ENCODE measurements at regions not wholly inside any gene's neighbourhood (a gene's known extent, or its start where the extent isn't known, plus 50 kb on each side); places are given as distances from the start of the nearest gene placed in this dataset.
"Not testable (repeated sequence)": the region's sequence is repeated elsewhere in the genome, so short reads cannot be mapped to it uniquely, and the experiment has no call there.

DNA sequence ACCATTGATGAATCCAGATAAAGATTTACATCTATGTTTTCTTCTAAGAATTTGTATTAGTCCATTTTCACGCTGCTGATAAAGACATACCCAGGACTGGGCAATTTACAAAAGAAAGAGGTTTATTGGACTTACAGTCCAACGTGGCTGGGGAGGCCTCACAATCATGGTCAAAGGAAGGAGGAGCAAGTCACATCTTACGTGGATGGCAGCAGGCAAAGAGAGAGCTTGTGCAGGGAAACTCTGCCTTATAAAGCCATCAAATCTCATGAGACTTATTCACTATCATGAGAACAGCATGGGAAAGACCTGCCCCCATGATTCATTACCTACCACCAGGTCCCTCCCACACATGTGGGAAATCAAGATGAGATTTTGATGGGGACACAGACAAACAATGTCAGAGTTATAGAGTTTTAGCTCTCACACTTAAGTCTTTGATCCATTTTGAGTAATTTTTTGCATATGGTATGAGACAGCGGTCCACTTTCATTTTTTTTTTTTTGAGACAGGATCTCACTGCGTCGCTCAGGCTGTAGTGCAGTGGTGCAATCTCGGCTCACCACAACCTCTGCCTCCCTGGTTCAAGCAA is 53.5 kb upstream of the JADE2 start:
- not testable (repeated sequence) for DNase-seq (ENCODE audit: low read depth in 2 of 2)

DNA sequence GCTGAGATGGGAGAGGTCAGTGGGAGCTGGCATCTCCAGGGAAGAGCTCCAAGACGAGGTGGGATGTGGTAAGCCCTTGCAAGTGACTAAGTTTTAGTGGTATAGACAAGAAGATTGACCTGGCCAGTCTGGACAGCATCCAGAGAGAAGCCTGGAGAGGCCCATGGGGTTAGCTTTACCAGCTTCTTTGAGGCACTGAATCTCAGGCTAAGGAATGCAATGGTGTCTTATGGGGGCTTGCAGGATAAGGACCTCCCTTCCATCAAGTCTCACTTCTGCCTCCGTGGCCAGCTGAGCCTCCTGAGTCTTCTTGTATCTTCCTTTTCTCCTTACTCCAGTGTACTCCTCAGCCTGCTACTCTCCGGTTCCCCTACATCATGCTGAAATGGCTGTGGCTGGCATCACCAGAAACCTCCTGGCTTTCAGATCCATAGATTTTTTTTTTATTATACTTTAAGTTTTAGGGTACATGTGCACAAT is 56.5 kb upstream of the JADE2 start:
- no peak for DNase-seq (ENCODE audit: low read depth in 2 of 2)

DNA sequence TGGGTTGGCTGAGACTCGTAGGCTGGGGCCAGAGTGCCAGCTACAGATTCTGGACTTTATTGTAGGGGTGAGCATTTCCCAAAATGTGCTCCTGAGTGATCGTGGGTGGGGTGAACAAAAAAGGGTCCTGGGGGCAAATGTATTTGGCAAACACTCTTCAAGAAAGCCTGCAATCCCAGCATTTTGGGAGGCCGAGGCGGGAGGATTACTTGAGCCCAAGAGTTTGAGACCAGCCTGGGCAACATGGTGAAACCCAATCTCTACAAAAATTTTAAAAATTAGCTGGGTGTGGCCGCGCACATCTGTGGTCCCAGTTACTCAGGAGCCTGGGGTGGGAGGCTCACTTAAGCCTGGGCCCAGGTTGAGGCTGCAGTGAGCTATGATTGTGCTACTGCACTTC is 55.5 kb upstream of the CDKN2AIPNL start:
- DNase-seq (ENCODE audit: low read depth in 2 of 2): no peak

DNA sequence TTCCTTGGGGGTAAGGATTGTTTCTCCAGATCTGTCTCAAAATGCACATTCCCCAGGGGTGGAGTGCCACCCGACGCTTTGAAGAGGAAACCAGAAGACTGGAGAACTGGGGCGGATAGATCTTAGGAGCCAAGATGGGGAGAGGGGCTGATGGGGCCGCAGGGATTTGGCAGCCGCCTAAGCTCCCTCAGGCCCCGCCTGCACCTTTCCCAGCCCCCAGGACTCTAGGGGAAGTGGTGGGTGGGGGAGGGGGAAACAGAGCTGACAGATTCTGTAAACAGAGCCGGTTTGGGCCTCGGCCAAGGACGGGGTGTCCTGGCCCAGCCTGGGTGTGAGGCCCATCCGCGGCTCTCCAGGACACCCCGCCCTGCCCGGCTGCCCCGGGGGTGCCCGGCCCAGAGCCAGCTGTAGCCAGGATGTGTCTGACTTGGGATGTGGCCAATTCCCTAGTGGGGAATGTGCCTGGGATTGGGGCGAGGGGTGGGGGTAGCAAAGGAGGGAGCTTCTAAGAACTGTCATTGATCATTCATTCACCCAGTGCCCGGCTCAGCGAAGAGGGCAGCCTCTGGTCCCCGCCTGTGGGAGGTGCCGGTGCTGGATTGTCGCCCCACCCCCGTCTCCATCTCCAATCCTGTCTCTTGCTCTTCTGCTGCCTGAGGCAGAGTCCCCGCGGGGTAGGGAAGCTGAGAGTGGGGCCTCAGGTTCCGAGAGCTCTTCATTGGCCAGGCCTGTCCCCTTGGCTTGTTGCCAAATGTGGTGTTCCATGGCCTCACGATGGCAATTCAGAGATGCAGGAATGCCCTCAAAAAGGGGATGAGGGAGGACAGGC is 54.8 kb upstream of the CDKN2AIPNL start:
- peak; percentile 6 to 22 for DNase-seq (ENCODE audit: low read depth in 2 of 2)

DNA sequence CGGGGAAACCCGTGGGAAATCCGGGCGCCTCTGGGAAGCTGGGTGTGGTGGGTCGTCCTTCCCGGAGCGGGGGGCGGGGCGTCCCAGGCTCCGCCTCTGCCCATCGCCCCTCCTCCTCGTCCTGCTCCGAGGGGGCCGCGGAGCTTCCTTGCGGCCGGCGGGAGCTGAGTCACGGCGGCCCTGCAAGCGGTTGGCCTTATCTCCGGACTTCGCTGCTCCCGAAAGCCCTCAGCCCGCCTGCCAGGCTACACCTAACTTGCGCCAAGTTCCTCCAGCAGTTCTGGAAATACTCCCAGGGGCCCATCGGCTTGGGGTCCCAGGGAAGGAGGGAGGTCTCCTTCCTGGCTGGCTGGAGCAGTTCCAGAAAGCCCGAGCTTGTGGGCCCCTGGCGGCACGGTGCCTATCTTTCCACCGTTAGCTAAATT is 54.1 kb upstream of the CDKN2AIPNL start:
- DNase-seq (ENCODE audit: low read depth in 2 of 2): peak; percentile 45 to 48

DNA sequence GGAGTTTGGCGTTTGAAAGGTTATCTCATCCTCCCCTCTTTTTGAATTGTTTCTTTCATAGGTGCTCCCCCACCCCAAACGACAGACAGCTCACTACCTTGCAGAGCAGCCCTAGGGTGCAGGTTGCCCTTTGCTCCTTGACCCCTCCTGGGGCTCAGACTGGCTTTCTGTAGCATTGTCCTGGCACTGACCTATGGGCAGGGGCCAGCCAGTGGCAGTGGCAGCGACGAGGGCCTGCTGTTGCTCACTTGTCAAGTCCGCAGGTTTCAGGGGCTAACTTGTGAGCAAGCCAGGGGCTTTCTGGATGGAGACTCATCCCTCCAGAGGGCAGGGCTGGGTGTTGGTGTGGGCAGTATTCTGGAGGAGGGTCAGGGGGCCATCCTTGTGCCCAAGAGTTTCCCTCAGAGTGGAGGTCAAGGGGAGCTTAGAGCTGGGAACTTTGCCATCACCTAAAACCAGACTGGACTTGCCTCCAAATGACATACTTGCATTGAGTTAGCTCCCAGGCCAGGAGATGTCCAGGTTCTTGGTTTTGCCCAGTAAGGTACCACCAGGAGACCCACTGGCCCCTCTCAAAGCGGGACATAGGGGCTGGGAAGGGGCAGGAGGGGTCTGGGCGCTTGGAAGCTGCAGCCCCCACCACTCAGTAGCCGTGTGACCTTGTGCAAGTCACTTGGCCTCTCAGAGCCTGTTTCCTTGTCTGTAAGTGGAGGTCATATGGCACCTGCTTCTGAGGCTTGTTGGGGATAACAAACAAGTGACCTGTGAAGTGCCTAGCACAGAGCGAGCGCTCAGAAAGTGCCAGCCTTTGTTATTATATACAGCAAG is 53.5 kb upstream of the CDKN2AIPNL start:
- no peak for DNase-seq (ENCODE audit: low read depth in 2 of 2)

DNA sequence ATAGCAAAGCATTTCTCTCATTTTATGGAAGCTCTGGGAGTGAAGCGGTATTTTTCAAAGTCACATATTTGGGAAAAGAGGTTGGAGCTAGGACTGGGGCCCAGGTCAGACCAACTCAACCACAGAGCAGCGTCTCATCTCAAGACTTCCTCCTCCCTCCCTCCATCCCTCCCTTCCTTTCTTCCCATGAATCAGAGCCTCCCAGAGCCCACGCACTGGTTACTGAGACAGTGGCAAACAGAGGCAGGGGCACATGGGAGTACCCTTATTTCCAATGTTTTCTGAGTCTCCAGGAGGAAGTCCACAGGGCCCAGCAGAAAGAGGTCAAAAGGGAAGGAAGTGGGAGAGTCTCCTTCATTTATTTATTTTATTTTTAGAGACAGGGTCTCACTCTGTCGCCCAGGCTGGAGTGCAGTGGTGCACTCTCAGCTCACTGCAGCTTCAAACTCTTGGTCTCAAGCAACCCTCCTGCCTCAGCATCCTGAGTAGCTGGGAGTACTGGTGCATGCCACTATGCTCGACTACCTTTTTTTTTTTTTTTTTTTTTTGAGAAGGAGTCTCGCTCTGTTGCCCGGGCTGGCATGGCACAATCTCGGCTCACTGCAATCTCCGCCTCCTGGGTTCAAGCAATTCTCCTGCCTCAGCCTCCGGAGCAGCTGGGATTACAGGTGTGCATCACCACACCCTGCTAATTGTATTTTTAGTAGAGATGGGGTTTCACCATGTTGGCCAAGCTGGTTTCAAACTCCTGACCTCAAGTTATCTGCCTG is 52.5 kb upstream of the CDKN2AIPNL start:
- no peak for DNase-seq (ENCODE audit: low read depth in 2 of 2)

DNA sequence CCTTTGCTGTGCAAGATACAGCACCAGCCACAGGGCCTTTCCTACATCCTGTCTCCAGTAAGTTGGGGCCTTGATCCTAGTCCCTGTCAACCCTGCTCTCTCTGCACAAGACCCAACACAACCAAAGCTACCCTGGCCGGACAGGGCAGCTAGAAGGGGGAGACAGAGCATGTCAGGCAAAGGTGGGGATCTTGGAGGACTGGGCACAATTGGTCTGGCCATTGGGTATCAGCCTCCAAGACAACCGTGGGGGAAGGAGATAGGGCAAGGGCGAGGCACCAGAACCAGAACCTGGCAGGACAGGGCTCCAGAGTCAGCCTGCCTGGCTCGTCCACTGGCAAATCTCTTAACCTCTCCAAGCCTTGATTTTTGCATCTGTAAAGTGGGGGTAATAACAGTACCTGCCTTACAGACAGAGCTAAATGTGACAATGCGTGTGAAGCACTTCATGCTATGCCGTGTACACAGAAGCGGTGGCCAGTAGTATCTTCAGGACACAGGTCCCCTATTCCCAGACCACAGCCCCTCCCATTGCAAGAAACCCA is 51.6 kb upstream of the CDKN2AIPNL start:
- no peak for DNase-seq (ENCODE audit: low read depth in 2 of 2)

DNA sequence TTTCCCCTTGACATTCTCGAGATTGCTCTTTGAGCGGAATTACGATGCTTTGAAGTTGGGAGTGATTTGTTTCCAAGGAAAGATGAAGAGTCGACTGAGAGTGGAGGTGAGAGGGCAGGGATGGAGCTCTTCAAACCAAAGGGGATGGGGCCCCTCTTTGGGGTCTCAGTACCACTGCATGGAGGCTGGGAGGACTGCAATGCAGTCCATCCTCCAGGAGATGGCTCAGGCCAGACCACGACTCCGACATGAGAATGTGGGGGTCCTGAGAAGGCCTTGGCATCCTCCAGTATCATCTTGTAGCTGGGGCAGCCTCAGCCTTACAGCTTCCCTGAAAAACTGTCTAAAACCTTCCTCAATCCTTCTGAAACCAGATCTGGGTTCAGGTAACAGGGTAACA is 51.1 kb upstream of the CDKN2AIPNL start:
- DNase-seq (ENCODE audit: low read depth in 2 of 2): no peak

DNA sequence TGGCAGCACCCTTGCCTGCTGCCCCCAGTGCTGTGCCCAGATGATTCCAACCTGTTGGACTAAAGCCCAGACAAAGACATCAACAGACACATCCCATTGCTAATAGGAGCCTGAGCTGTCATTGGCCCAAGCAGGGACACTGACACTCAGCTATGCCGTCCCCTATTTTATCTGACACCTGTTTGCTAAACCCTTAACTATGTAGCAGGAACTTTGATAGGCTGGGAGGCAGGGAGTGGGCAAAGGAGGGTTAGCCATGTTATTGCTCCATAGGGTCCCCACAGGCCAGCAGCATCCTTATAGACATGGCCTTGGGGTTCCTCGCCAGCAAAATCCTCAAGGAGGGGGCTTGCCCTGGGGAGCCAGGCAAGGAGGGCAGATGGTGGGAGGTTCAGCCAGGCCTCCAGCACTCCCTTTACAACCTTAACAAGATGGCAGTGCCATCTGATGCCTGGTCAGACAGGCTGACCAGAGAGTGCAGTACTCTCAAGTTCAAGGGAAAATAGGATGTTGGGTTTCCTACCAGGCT is 50.4 kb upstream of the CDKN2AIPNL start:
- DNase-seq (ENCODE audit: low read depth in 2 of 2): no peak
